Esophagus squamous epithelium (tissue), 5 donors: ENCODE measurements at regions not wholly inside any gene's neighbourhood (a gene's known extent, or its start where the extent isn't known, plus 50 kb on each side); places are given as distances from the start of the nearest gene placed in this dataset.

ENCODE experiments used
- DNase-seq: peaks from one replicate; lab custom pipeline; 2025; lab: John Stamatoyannopoulos, UW
- H3K27ac ChIP-seq, 4 donors: fragments of 200-600 bp; sonication (generic); one replicate each; pipeline ENCODE4 v1.5.1; 2016 to 2019; ENCODE audit warnings: mild to moderate bottlenecking in 1 of 4
- H3K27me3 ChIP-seq, 4 donors: fragments of 200-600 bp; sonication (generic); 1 replicate in 3 of 4; 2 replicates in 1 of 4; pipeline versions ENCODE4 v1.5.1 to v1.6.0; 2017 to 2021; ENCODE audit warnings: antibody characterized with exemption in 1 of 4
- H3K36me3 ChIP-seq, 3 donors: fragments of 200-600 bp; sonication (generic); one replicate each; pipeline ENCODE4 v1.5.1; 2016 to 2019
- H3K4me1 ChIP-seq, 3 donors: fragments of 200-600 bp; sonication (generic); one replicate each; pipeline ENCODE4 v1.5.1; 2017 to 2019
- H3K4me3 ChIP-seq, 4 donors: fragments of 200-600 bp; sonication (generic); 1 replicate in 3 of 4; 2 replicates in 1 of 4; pipeline ENCODE4 v1.5.1; 2016 to 2019; ENCODE audit warnings: mild to moderate bottlenecking in 2 of 4, moderate library complexity in 1 of 4
- H3K9me3 ChIP-seq, 3 donors: fragments of 200-600 bp; sonication (generic); one replicate each; pipeline ENCODE4 v1.5.1; 2016 to 2019
- POLR2A ChIP-seq, 4 donors: fragments of 450-650 bp; IDR thresholded peaks; one replicate each; pipeline ENCODE4 v1.6.1; 2017; ENCODE audit warnings: antibody characterized with exemption in 4 of 4, mild to moderate bottlenecking in 4 of 4, moderate library complexity in 3 of 4
- WGBS, 2 donors: methylation state at CpG; one replicate each; pipeline ENCODE4 v1.1.5; 2018; 5-methylcytosine and 5-hydroxymethylcytosine counted together
- intact Hi-C: fragments of 100-400 bp; cut with DNase I; formaldehyde crosslinking; loops from one replicate; pipeline ENCODE4 v1.15.0; 2022
- TF ChIP-seq, protein P1 (sequence below), 6 experiments: fragments of 450-650 bp in 4 of 6; fragments of 200-600 bp in 2 of 6; sonication (generic) in 2 of 6; IDR thresholded peaks; one replicate each; pipeline ENCODE4 v1.5.1; 2016 to 2019; ENCODE audit warnings: antibody characterized with exemption in 6 of 6, mild to moderate bottlenecking in 4 of 6, moderate library complexity in 4 of 6
- donor health status: DM: yes; HTN: yes; CAD: no.

DNA sequence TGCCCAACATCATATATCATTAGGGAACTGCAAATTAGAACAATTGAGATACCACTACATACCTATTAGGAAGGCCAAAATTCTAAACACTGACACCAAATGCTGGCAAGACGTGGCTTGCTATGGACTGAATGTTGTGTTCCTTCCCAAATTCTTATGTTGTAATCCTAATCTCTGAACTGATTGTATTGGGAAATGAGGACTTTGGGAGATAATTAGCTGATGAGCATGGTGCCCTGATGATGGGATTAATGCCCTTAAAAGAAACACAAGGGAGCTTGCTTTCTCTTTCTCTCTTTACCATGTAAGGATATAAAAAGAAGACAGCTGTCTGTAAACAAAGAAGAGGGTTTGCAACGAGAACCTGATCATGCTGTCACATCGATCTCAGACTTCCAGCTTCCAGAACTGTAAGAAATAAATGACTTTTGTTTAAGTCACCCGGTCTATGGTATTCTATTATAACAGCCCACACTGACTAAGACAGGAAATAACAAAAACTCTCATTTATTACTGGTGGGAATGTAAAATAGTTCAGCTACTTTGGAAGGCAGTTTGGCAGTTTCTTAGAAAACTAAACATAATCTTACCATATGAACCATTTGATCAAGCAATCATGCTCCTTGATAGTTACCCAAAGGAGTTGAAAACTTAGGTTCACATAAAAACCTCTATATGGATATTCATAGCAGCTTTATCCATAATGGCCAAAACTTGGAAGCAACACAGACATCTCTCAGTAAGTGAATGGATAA lies 458.3 kb upstream of the CBLB start:
- no peaks in the 10 kb centered on the region for H3K36me3 ChIP-seq
- DNase-seq, result no peak
- TF ChIP-seq, protein P1, sequence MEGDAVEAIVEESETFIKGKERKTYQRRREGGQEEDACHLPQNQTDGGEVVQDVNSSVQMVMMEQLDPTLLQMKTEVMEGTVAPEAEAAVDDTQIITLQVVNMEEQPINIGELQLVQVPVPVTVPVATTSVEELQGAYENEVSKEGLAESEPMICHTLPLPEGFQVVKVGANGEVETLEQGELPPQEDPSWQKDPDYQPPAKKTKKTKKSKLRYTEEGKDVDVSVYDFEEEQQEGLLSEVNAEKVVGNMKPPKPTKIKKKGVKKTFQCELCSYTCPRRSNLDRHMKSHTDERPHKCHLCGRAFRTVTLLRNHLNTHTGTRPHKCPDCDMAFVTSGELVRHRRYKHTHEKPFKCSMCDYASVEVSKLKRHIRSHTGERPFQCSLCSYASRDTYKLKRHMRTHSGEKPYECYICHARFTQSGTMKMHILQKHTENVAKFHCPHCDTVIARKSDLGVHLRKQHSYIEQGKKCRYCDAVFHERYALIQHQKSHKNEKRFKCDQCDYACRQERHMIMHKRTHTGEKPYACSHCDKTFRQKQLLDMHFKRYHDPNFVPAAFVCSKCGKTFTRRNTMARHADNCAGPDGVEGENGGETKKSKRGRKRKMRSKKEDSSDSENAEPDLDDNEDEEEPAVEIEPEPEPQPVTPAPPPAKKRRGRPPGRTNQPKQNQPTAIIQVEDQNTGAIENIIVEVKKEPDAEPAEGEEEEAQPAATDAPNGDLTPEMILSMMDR (IDR thresholded peaks at IDR 0.05), result no peak
- no peak for TF ChIP-seq POLR2A (IDR thresholded peaks at IDR 0.05)
- no peaks in the 10 kb centered on the region for H3K27me3 ChIP-seq
- no peaks in the 10 kb centered on the region for H3K4me1 ChIP-seq
- intact Hi-C loops, result no loop called here
- no peak overlapping the region for H3K4me3 ChIP-seq
- no peak overlapping the region for H3K27ac ChIP-seq
- peaks cover 0 to 3% (median 0%) of the 10 kb centered on the region in 3 donors for H3K9me3 ChIP-seq
- WGBS, 2 donors, result 40 to 54% methylated on average over 4 of the region's 4 CpGs

DNA sequence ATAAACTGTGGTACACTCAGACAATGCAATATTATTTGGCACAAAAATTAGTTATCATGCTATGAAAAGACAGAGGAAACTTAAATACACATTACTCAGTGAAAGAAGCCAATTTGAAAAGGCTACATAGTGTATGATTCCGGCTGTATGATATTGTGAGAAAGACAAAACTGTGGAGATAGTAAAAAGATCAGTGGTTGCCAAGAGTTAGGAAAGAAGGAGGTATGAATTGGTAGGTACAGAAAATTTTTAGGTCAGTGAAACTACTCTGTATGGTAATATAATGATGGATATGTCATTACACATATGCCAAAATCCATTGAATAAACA lies 458.8 kb upstream of the CBLB start:
- DNase-seq, result no peak
- no peak for TF ChIP-seq POLR2A (IDR thresholded peaks at IDR 0.05)
- TF ChIP-seq, protein P1 (IDR thresholded peaks at IDR 0.05), result no peak
- no peaks in the 10 kb centered on the region for H3K4me1 ChIP-seq
- intact Hi-C loops, result no loop called here
- H3K36me3 ChIP-seq, result no peaks in the 10 kb centered on the region
- H3K27ac ChIP-seq, result no peak overlapping the region
- no peaks in the 10 kb centered on the region for H3K27me3 ChIP-seq
- H3K9me3 ChIP-seq, result peaks cover 0 to 3% (median 0%) of the 10 kb centered on the region in 3 donors
- WGBS, 2 donors, result 59 to 76% methylated on average over 1 of the region's 1 CpG
- no peak overlapping the region for H3K4me3 ChIP-seq

DNA sequence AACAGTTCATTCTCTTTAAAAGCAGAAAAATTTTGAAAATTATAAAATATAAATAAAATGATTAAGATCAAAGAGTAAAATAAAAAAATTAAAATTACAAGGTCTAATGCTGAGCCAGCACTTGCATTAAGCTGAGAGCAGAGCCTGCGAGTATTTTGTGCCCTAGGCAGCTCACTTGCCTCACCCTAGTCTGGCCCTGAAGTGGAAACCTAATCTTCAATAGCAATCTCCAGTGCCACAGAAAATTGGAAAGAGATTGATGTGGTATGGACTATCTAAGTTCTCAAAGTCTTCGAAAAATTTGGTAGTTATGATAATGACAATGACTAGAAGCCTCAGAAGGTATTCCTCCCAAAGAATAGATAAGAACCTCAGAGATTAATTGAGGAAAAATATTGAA lies 459.4 kb upstream of the CBLB start:
- H3K4me1 ChIP-seq, result no peaks in the 10 kb centered on the region
- intact Hi-C loops, result no loop called here
- TF ChIP-seq, protein P1 (IDR thresholded peaks at IDR 0.05), result no peak
- no peak for TF ChIP-seq POLR2A (IDR thresholded peaks at IDR 0.05)
- no peaks in the 10 kb centered on the region for H3K27me3 ChIP-seq
- DNase-seq, result no peak
- no peak overlapping the region for H3K4me3 ChIP-seq
- no peaks in the 10 kb centered on the region for H3K36me3 ChIP-seq
- WGBS, 2 donors, result 84 to 89% methylated on average over 2 of the region's 2 CpGs
- peaks cover 0 to 3% (median 0%) of the 10 kb centered on the region in 3 donors for H3K9me3 ChIP-seq
- H3K27ac ChIP-seq, result no peak overlapping the region

DNA sequence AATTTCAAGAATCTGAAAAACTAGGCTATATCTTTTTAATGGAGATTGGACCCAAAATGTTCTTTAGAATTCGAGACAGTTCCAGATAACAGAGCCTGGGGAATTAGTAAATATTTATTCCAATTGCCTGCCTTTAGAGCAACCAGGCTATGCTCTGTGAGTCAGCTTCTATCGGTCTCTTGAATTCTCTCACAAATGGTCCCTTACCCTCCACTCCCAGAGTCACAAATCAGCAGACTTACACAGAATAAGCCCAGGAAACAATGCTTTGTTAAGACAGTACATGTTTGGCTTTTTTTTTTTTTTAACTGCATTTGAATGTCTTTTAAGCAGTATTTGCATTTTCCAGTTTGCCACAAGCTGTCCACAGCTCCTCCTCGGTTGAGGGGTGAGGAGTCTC lies 460.7 kb upstream of the CBLB start:
- no peaks in the 10 kb centered on the region for H3K27me3 ChIP-seq
- H3K9me3 ChIP-seq, result peaks cover 0 to under 1% (median 0%) of the 10 kb centered on the region in 3 donors
- H3K27ac ChIP-seq, result no peak overlapping the region
- intact Hi-C loops, result no loop called here
- WGBS, 2 donors, result 64 to 77% methylated on average over 3 of the region's 3 CpGs
- no peaks in the 10 kb centered on the region for H3K4me1 ChIP-seq
- DNase-seq, result no peak
- no peak overlapping the region for H3K4me3 ChIP-seq
- no peak for TF ChIP-seq POLR2A (IDR thresholded peaks at IDR 0.05)
- TF ChIP-seq, protein P1 (IDR thresholded peaks at IDR 0.05), result no peak
- no peaks in the 10 kb centered on the region for H3K36me3 ChIP-seq

DNA sequence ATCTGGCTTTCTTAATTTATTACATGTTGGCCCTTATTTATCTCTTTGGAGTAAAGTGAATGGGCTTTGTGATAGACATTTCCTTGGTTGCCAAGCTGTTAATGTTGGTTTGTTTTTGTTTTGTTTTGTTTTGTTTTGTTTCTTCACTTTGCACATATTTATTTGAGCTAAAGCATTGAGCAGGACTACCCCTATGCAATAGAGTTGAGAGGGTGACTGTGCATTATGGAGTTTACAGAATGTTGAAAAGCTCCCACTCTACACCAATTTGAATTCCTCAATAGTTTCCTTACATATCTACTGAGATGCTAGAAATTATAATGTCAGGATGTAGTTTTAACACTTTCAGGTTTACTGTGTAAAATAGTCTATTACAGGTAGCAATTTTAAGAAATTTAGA lies 462.8 kb upstream of the CBLB start:
- Histone ChIP-seq H3K4me3 (no peak overlapping the region), H3K27me3 (no peaks in the 10 kb centered on the region), H3K9me3 (no peaks in the 10 kb centered on the region), H3K27ac (no peak overlapping the region), H3K4me1 (no peaks in the 10 kb centered on the region), H3K36me3 (no peaks in the 10 kb centered on the region)
- no peak for TF ChIP-seq POLR2A (IDR thresholded peaks at IDR 0.05)
- TF ChIP-seq, protein P1 (IDR thresholded peaks at IDR 0.05), result no peak
- intact Hi-C loops, result no loop called here
- no peak for DNase-seq
